B cell (primary cell): ENCODE measurements at regions not wholly inside any gene's neighbourhood (a gene's known extent, or its start where the extent isn't known, plus 50 kb on each side); places are given as distances from the start of the nearest gene placed in this dataset.

Experiments used
- ATAC-seq: fragments of 200-7000 bp; cut with Tn5 transposase; one replicate; pipeline ENCODE4 v1.10.0; 2021; ENCODE audit warnings: low read depth, mild to moderate bottlenecking, moderate number of reproducible peaks, moderate library complexity
- CTCF ChIA-PET: fragments of 350-600 bp; sonication (Branson Sonifier 250); formaldehyde crosslinking; loops from one replicate; lab custom pipeline; 2021; ENCODE audit warnings: antibody characterized with exemption, inconsistent platforms; lab: Charles Lee
- POLR2A ChIA-PET: fragments of 350-600 bp; sonication (Branson Sonifier 250); formaldehyde crosslinking; loops from one replicate; lab custom pipeline; 2021; ENCODE audit warnings: antibody characterized with exemption; lab: Charles Lee
- DNase-seq: peaks from one replicate; pipeline ENCODE4 v3.0.0; 2013
- H2AFZ ChIP-seq: 2 replicates; pipeline ENCODE4 v1.6.1; 2012; ENCODE audit warnings: mild to moderate bottlenecking, low read depth, low read length; ENCODE audit not compliant: insufficient read depth, poor library complexity, severe bottlenecking
- H3K27ac ChIP-seq, 2 donors: 1 replicate in 1 of 2; 2 replicates in 1 of 2; pipeline ENCODE4 v1.5.1; 2012 to 2013; ENCODE audit warnings: low read length in 2 of 2, mild to moderate bottlenecking in 2 of 2, moderate library complexity in 1 of 2
- H3K27me3 ChIP-seq, 4 experiments: fragments of 200-600 bp in 1 of 4; sonication (generic) in 1 of 4; replicated peaks in 1 of 4; 1 replicate in 2 of 4; 2 replicates in 2 of 4; pipeline versions ENCODE4 v1.6.1 to v1.7.0; 2013 to 2016; ENCODE audit warnings: low read length in 3 of 4, mild to moderate bottlenecking in 2 of 4, mixed read lengths in 1 of 4, moderate library complexity in 1 of 4; ENCODE audit not compliant: insufficient read depth in 4 of 4, control insufficient read depth in 3 of 4; ENCODE audit errors: control extremely low read depth in 1 of 4
- H3K36me3 ChIP-seq, 2 experiments: replicated peaks in 1 of 2; 1 replicate in 1 of 2; 2 replicates in 1 of 2; pipeline versions ENCODE4 v1.6.1 to v1.7.1; 2013; ENCODE audit warnings: low read length in 1 of 2; ENCODE audit not compliant: insufficient read depth in 2 of 2, control insufficient read depth in 1 of 2; ENCODE audit errors: control extremely low read depth in 1 of 2, extremely low read depth in 1 of 2
- H3K4me1 ChIP-seq, 2 donors: fragments of 200-600 bp in 1 of 2; sonication (generic) in 1 of 2; 1 replicate in 1 of 2; 2 replicates in 1 of 2; pipeline versions ENCODE4 v1.5.1 to v1.6.1; 2013 to 2017; ENCODE audit warnings: low read length in 2 of 2; ENCODE audit not compliant: control insufficient read depth in 2 of 2, insufficient read depth in 2 of 2
- H3K4me2 ChIP-seq: replicated peaks from 2 replicates; pipeline ENCODE3; 2012; ENCODE audit warnings: mild to moderate bottlenecking, low read depth, low read length; ENCODE audit not compliant: poor library complexity, severe bottlenecking
- H3K4me3 ChIP-seq, 5 experiments: fragments of 200-600 bp in 1 of 5; sonication (generic) in 1 of 5; 1 replicate in 3 of 5; 2 replicates in 2 of 5; pipeline versions ENCODE4 v1.5.1 to v1.7.0; 2011 to 2016; ENCODE audit warnings: low read length in 4 of 5, mild to moderate bottlenecking in 4 of 5, low read depth in 2 of 5, control low read depth in 1 of 5, moderate library complexity in 1 of 5; ENCODE audit not compliant: insufficient read depth in 1 of 5; ENCODE audit errors: control extremely low read depth in 1 of 5, extremely low read depth in 1 of 5
- H3K79me2 ChIP-seq: fragments of 200-600 bp; sonication (generic); one replicate; pipeline ENCODE4 v1.6.0; 2016; ENCODE audit warnings: low read length; ENCODE audit not compliant: control insufficient read depth, insufficient read depth
- H3K9ac ChIP-seq: fragments of 200-600 bp; sonication (generic); 2 replicates; pipeline ENCODE4 v1.6.1; 2017; ENCODE audit warnings: mild to moderate bottlenecking, low read length, moderate library complexity
- H3K9me3 ChIP-seq, 3 donors: one replicate each; pipeline versions ENCODE4 v1.6.1 to v1.7.1; 2013; ENCODE audit warnings: low read length in 2 of 3; ENCODE audit not compliant: control insufficient read depth in 2 of 3, insufficient read depth in 1 of 3; ENCODE audit errors: control extremely low read depth in 1 of 3
- H4K20me1 ChIP-seq: 2 replicates; pipeline ENCODE4 v1.6.0; 2012; ENCODE audit warnings: mild to moderate bottlenecking, low read length; ENCODE audit not compliant: insufficient read depth, control insufficient read depth, poor library complexity, severe bottlenecking
- H3K27ac Mint-ChIP-seq: one replicate; pipeline ENCODE4 v1.8.0; 2021; ENCODE audit warnings: mixed read lengths
- H3K27me3 Mint-ChIP-seq: one replicate; pipeline ENCODE4 v1.8.0; 2021; ENCODE audit warnings: mixed read lengths
- H3K4me1 Mint-ChIP-seq: one replicate; pipeline ENCODE4 v1.8.0; 2021; ENCODE audit warnings: mixed read lengths
- H3K4me3 Mint-ChIP-seq: one replicate; pipeline ENCODE4 v1.8.0; 2021; ENCODE audit warnings: mixed read lengths
- H3K9me3 Mint-ChIP-seq: one replicate; pipeline ENCODE4 v1.8.0; 2022; ENCODE audit warnings: mixed read lengths; ENCODE audit not compliant: insufficient read depth
- EZH2 ChIP-seq: IDR thresholded peaks from 2 replicates; pipeline ENCODE4 v1.6.1; 2012; ENCODE audit warnings: borderline replicate concordance, low read depth, mild to moderate bottlenecking, moderate library complexity, low read length; ENCODE audit not compliant: insufficient read depth, poor library complexity, severe bottlenecking
- WGBS: methylation state at CpG from one replicate; pipeline ENCODE4 v1.1.5; 2013; ENCODE audit warnings: missing lambda C conversion rate; ENCODE audit not compliant: insufficient coverage; 5-methylcytosine and 5-hydroxymethylcytosine counted together
- intact Hi-C: fragments of 100-400 bp; cut with micrococcal nuclease; formaldehyde crosslinking; loops from one replicate; pipeline ENCODE4 v1.10.0; 2022
- TF ChIP-seq, protein P1 (sequence below): fragments of 200-600 bp; IDR thresholded peaks from one replicate; pipeline ENCODE4 v1.8.0; 2022; ENCODE audit warnings: antibody characterized with exemption, mild to moderate bottlenecking

DNA sequence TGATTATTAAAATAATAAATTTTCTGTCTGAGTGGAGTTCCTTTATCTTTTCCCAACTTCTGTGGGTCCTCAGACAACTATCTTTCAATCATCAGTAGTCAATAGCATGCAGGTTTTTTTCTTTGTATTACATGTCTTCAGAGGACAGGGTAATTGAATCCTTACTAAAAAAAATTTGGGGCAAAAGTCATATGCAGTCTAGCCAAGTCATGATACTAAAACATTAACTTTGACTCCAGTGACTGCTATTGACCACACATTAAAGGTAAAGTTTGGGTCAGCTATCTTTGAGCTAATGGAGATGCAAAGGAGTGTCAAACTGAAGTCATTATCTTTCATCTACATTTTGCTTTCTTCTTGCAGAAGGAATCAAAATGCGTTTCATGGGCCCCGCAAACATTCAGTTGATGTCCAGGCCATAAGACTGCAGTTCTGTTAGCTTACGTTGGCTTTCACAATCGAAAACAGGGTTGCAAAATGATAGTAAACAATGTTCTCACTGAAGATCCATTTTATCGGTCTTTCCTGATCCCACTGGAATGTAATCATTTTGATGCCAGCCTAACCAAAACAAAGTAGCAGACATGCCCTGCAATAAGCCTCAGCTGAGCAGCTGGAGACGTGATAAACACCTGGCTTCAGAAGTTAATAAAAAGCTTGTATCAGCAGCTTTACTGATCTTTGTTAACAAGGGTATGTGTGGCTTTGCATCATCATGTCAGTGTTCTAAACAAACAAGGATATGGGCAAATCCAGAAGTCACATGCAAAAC lies 186.1 kb upstream of the PRLR start:
- H3K9me3 ChIP-seq, result no peaks in the 10 kb centered on the region
- Mint-ChIP-seq H3K4me1 (no peaks in the 10 kb centered on the region), H3K27ac (no peak overlapping the region), H3K27me3 (no peaks in the 10 kb centered on the region), H3K4me3 (no peak overlapping the region), H3K9me3 (peaks cover 4% of the 10 kb centered on the region)
- no peak overlapping the region for H3K9ac ChIP-seq
- ATAC-seq, result no peak
- no peak overlapping the region for H3K4me2 ChIP-seq
- H3K4me3 ChIP-seq, result no peak overlapping the region
- H2AFZ ChIP-seq, result no peak overlapping the region
- no peaks in the 10 kb centered on the region for H3K79me2 ChIP-seq
- H3K27me3 ChIP-seq, result no peaks in the 10 kb centered on the region
- no peaks in the 10 kb centered on the region for H3K36me3 ChIP-seq
- H3K27ac ChIP-seq, result no peak overlapping the region
- POLR2A ChIA-PET, result no interaction called here
- intact Hi-C loops, result no loop called here
- DNase-seq, result no peak
- CTCF ChIA-PET, result no interaction called here
- TF ChIP-seq, protein P1, sequence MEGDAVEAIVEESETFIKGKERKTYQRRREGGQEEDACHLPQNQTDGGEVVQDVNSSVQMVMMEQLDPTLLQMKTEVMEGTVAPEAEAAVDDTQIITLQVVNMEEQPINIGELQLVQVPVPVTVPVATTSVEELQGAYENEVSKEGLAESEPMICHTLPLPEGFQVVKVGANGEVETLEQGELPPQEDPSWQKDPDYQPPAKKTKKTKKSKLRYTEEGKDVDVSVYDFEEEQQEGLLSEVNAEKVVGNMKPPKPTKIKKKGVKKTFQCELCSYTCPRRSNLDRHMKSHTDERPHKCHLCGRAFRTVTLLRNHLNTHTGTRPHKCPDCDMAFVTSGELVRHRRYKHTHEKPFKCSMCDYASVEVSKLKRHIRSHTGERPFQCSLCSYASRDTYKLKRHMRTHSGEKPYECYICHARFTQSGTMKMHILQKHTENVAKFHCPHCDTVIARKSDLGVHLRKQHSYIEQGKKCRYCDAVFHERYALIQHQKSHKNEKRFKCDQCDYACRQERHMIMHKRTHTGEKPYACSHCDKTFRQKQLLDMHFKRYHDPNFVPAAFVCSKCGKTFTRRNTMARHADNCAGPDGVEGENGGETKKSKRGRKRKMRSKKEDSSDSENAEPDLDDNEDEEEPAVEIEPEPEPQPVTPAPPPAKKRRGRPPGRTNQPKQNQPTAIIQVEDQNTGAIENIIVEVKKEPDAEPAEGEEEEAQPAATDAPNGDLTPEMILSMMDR, result no peak
- no peak for TF ChIP-seq EZH2
- no peaks in the 10 kb centered on the region for H3K4me1 ChIP-seq
- no peaks in the 10 kb centered on the region for H4K20me1 ChIP-seq
- 87% methylated on average over 5 of the region's 6 CpGs for WGBS

DNA sequence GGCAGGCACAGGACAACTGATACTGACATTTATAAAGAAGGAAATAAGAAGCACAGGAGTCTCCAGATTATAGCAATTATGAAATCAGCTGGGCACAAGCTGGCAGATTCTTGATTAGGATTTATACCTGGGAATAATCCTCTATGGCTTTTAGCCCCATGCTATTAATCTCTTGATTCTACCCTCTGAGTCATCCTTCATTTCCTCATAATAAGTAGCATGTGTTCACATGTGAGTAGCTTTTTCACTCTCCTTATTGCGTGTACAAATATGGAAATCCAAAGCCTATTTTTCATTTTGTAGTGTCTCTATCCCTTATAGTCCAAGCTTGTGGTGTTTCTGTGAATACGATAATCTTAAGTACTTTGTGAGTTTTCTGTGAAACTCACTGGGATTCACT lies 185.0 kb upstream of the PRLR start:
- DNase-seq (no peak), ATAC-seq (no peak)
- intact Hi-C loops, result no loop called here
- H3K4me3 ChIP-seq, result no peak overlapping the region
- POLR2A ChIA-PET, result no interaction called here
- no peaks in the 10 kb centered on the region for H3K36me3 ChIP-seq
- WGBS, result no CpG with 5 or more reads among the region's 2 CpGs
- H3K27ac Mint-ChIP-seq, result no peak overlapping the region
- H3K9me3 Mint-ChIP-seq, result peaks cover 6% of the 10 kb centered on the region
- no peaks in the 10 kb centered on the region for H3K27me3 ChIP-seq
- no peak overlapping the region for H3K27ac ChIP-seq
- no peak overlapping the region for H3K4me2 ChIP-seq
- H3K9ac ChIP-seq, result no peak overlapping the region
- no peaks in the 10 kb centered on the region for H3K27me3 Mint-ChIP-seq
- no peak overlapping the region for H2AFZ ChIP-seq
- H3K79me2 ChIP-seq, result no peaks in the 10 kb centered on the region
- no peaks in the 10 kb centered on the region for H3K4me1 ChIP-seq
- TF ChIP-seq EZH2, result no peak
- TF ChIP-seq, protein P1, result no peak
- no peaks in the 10 kb centered on the region for H4K20me1 ChIP-seq
- no peaks in the 10 kb centered on the region for H3K9me3 ChIP-seq
- H3K4me1 Mint-ChIP-seq, result no peaks in the 10 kb centered on the region
- H3K4me3 Mint-ChIP-seq, result no peak overlapping the region
- CTCF ChIA-PET, result interaction anchor here (0.9 kb wide), 1 partner anchor 45 kb away, joined by 3 read pairs; no protein-coding TSS in a partner anchor
